Glomerular visceral epithelial cell (primary cell): ENCODE measurements at regions not wholly inside any gene's neighbourhood (a gene's known extent, or its start where the extent isn't known, plus 50 kb on each side); places are given as distances from the start of the nearest gene placed in this dataset.
"Not testable (repeated sequence)": the region's sequence is repeated elsewhere in the genome, so short reads cannot be mapped to it uniquely, and the experiment has no call there.

Experiments
- DNase-seq: peaks from one replicate; pipeline ENCODE4 v3.0.0-alpha.2; 2016; ENCODE audit errors: extremely low spot score

DNA sequence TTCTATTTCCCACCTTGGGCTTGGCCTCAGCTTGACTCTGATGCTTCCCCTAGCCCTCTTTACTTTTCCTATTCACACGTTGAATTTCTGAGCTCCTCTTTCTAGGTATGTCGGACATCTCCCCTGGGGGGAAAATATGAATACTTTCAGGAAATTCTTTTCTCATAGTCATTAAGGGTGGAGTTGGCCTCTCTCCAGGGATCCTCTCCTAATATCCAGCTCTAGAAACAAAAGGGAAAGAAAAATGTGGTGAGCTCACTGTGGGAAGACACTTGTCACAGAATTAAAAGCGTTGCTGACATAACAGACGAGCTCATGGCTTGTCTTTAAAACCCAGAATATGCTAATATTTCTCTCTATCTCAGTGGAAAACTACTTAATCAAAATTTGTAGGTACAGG is 132.7 kb upstream of the MEX3C start:
- DNase-seq: no peak

GRCh38 chr18:51330739-51331138 is 133.3 kb upstream of the MEX3C start:
- no peak for DNase-seq

GRCh38 chr18:51337406-51337805 is 139.9 kb upstream of the MEX3C start:
- DNase-seq: no peak

DNA sequence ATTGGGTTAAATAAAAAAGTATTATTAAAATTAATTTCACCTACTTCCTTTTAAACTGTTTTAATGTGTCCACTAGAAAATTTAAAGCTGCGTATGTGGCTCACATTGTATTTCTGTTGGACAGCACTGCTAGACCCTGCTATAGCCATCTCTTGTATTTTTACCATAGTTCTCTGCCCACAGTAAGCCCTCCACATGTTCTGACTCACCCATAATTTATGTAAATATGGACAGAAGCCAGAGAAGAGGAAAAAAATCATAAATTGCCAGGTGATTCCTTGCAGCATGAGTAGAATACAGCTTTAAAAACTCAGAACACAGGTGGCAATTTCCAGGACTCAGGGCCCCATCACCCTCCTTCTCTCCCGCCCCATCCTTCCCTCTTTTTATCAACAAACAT is 142.4 kb upstream of the MEX3C start:
- no peak for DNase-seq

- DNase-seq: no peak
These were observed 142.9 kb upstream of the MEX3C start for GRCh38 chr18:51340332-51340731.

- no peak for DNase-seq
These were observed 145.3 kb upstream of the MEX3C start for GRCh38 chr18:51342815-51343214.

GRCh38 chr18:51345848-51346391 is 148.4 kb upstream of the MEX3C start:
- no peak for DNase-seq

- DNase-seq: no peak
These were observed 148.9 kb upstream of the MEX3C start for GRCh38 chr18:51346404-51346803.

DNA sequence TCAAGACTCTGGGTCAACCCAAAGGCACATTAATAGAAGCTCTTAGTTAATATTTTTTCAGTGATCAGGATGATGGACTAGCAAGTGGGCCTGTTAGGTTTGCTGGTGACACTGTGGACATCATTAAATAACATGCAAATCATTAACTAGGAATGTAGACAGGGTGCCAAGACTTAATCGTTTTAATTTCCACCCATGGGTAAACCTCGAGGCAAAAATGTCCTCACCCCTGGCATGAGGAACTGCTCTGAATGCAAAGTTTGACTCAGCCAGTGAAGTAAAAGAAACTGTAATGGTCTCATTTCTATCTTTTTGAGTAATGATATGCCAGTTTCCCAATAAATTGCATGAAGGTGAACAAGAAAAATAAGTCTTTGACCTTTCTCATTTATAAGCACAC is 152.6 kb upstream of the MEX3C start:
- no peak for DNase-seq

GRCh38 chr18:51355841-51356240 is 158.4 kb upstream of the MEX3C start:
- no peak for DNase-seq

DNA sequence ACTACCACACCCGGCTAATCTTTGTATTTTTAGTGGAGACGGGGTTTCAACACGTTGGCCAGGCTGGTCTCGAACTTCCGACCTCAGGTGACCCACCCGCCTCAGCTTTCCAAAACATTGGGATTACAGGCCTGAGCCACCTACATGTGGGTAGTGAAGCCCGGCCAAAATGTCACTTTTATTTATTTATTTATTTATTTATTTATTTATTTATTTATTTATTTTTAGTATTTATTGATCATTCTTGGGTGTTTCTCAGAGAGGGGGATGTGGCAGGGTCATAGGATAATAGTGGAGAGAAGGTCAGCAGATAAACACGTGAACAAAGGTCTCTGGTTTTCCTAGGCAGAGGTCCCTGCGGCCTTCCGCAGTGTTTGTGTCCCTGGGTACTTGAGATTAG is 162.8 kb upstream of the MEX3C start:
- not testable (repeated sequence) for DNase-seq

DNA sequence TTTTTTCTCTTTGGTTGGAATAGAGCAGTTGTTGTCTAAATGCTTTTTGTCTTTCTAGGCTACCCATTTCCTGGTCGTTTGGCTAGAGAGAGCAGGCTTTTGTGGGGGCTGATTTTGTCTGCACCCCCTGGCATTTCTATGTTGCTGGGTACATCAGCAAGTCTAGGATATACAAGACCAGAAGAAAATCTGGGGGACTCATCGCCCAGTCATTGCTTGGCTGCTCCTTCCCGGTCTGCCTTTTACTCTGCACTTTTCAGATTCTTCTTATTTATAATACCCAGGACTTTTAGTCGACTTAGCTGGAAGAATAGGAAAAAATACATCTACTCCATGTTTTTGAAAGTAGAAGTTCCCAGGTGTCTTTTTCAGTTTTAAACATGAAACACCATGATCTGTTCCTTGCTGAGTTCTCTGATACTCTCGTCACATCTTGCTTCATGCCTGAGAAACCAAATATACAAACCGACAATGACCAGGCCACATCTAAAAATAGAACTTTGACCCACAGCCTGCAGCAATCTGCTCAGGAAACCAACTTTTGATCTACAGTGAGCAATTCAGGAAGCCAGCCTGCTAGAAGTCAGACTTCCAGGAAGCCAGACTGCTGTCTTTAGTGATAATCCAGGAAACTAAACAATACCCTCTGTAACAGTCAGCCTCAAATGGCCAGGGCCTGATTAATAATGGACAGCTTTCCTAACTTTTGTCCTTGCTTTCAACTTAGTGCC is 163.8 kb upstream of the MEX3C start:
- no peak for DNase-seq

DNA sequence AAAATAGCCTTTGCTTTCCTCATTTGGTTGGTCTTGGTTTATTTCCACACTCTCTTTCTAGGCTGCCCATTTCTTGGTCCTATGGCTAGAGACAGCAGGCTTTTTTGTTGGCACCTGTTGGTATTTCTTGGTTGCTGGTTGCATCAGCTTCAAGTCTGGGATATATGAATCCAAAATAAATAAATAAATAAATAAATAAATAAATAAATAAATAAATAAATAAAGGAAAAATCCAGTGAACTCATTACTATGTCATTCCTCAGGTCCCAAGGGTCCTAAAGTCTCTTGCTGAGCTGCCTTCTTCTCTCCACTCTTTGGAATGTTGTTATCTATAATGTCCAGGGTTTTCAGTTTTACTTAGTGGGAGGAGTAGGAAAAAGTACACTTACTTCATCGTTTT is 165.9 kb upstream of the MEX3C start:
- DNase-seq: no peak

- DNase-seq: no peak
These were observed 173.5 kb upstream of the MEX3C start for GRCh38 chr18:51370996-51371395.

DNA sequence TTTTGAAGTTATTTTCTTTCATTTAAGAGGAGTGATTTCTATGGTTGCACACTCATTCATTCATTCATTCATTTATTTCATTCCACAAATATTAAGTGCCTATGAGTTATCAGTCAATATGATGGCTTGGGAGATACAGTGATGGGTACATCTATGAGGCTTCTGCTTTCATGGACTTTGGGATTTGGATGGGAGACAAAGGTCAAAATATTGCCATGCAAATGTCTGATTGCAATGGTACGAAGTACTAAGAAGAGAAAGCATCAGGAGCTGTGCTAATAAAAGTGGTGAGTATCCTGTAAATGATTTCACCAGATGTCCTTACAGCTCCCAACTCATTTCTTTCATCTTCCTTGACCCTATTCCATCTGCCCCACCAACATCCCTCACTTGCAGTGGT is 174.4 kb upstream of the MEX3C start:
- no peak for DNase-seq

DNA sequence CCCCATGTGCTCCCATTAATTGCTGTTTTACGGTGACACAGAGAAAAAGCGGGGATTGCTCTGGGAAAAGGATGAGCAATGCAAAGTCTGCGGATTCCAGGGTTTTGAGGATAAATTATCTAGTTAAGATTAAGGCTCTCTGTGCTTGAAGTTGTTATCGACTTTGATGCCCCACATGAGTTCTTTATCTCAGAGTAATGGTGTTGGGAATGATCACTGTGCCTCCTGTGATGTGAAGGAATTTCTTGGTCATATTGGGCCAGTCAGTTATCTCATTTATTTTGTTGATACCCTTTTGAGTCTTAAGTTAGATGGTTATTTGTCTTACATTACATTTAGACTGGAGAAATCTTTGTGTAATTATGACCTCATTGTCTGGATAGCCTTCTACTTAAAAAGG is 184.6 kb upstream of the MEX3C start:
- DNase-seq: no peak

DNA sequence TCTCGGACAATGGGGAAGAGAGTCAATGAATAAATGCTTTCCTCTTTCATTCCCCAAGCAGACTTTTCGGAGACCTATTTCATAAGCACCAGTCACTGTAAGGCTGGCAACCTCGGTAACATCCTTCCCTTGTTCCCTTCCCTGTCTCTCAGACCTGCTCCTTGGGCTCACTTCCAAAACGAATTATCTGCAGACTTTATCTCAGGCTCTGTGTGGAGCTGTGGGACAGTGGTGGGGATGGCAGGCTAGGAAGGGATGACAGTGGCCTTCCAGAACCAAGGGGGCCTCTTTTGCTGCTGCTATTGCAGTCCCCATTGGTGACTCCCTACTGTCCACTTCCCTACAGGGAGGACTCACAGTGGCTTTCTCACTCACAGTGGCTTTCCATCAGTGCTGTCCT is 185.6 kb upstream of the MEX3C start:
- DNase-seq: no peak

- DNase-seq: no peak
These were observed 186.2 kb upstream of the MEX3C start for GRCh38 chr18:51383711-51384110.

- no peak for DNase-seq
These were observed 187.8 kb upstream of the MEX3C start for GRCh38 chr18:51385270-51385669.

DNA sequence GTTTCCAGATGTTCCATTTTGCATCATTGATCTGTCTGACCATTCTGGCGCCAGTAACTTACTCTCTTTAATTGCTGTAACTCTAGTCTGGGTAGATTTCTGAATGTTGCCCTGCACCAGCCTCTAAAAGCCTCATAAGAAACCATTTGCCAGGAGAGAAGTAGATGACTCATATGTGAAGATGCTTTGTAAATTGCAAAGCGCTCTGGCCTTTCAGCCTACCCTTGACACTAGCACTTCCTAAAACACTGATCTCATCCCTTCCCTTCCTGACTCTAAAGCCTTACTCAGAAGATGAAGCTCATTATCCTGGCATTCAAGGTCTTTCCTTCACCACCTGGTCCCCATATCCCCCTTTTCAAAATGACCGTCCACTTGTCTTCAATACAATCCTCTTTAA is 193.2 kb upstream of the MEX3C start:
- DNase-seq: no peak

DNA sequence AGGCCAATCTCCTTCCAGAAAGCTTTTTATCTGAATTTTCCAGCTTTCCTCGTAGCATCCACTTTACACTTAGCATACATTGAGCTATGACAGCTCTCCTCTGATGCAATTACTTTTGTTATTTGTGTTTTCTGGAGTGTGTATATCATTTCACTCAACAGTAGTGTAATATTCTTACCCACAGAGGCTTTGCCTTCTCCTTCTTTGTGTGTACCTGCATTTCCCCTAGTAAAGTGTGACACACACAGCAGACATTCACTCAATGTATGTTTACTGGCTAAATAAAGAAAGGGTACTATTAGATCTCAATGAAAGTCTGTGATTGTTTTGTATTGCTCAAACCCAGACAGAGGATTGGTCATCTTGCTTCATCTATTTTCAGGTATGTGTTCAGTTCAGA is 193.7 kb upstream of the MEX3C start:
- no peak for DNase-seq

GRCh38 chr18:51391731-51392130 is 194.2 kb upstream of the MEX3C start:
- no peak for DNase-seq

DNA sequence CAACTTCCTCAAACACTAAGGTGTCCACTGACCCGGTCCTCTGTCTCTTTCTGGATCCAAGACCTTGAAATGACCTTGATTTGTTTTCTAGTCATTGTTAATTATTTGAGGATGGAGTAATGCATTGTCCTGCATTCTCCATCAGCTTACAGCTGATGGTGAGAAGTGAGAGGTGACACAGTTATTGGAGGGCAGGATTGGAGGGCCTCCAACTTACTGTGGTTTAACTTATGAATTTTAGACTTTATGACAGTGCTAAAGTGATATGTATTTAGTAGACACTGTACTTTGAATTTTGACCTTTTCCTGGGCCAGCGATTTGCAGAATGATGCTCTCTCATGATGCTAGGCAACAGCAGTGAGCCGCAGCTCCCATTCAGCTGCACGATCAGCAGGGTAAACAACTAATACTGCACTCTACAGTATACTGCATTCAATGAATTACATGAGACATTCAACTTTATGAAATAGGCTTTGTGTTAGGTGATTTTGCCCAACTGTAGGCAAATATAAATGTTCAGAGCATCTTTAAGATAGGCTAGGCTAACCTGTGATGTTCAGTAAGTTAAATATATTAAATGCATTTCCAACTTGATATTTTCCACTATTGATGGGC is 200.0 kb upstream of the MEX3C start:
- DNase-seq: no peak

- DNase-seq: no peak
These were observed 200.6 kb upstream of the MEX3C start for GRCh38 chr18:51398104-51398503.
